WTC11 (cell line): ENCODE measurements at regions not wholly inside any gene's neighbourhood (a gene's known extent, or its start where the extent isn't known, plus 50 kb on each side); places are given as distances from the start of the nearest gene placed in this dataset.

Experiments used
- ATAC-seq: fragments of 200-7000 bp; cut with Tn5 transposase; 2 replicates; pipeline ENCODE4 v1.10.0; 2021; ENCODE audit warnings: mild to moderate bottlenecking, moderate library complexity
- CTCF ChIA-PET: fragments of 300-600 bp; sonication (Branson Sonifier 250); formaldehyde crosslinking; loops from one replicate; lab custom pipeline; 2021; ENCODE audit warnings: antibody characterized with exemption; lab: Charles Lee
- POLR2A ChIA-PET: fragments of 350-600 bp; sonication (Branson Sonifier 250); formaldehyde crosslinking; loops from one replicate; lab custom pipeline; 2021; ENCODE audit warnings: antibody characterized with exemption; lab: Charles Lee
- DNase-seq: peaks from one replicate; pipeline ENCODE4 v3.0.0; 2021; ENCODE audit warnings: low spot score
- H3K27ac Mint-ChIP-seq: 2 replicates; pipeline ENCODE4 v1.8.0; 2021; ENCODE audit warnings: mixed read lengths
- H3K27me3 Mint-ChIP-seq: 2 replicates; pipeline ENCODE4 v1.8.0; 2021; ENCODE audit warnings: low read depth, mild to moderate bottlenecking, moderate library complexity, mixed read lengths
- H3K36me3 Mint-ChIP-seq: 2 replicates; pipeline ENCODE4 v1.8.0; 2021; ENCODE audit warnings: mixed read lengths
- H3K4me1 Mint-ChIP-seq: 2 replicates; pipeline ENCODE4 v1.8.0; 2022; ENCODE audit warnings: mixed read lengths
- H3K4me3 Mint-ChIP-seq: 2 replicates; pipeline ENCODE4 v1.8.0; 2021; ENCODE audit warnings: mild to moderate bottlenecking, moderate library complexity, mixed read lengths
- H3K9me3 Mint-ChIP-seq: 2 replicates; pipeline ENCODE4 v1.8.0; 2021; ENCODE audit warnings: mixed read lengths
- ATF1 ChIP-seq: sonication (generic); formaldehyde crosslinking; IDR thresholded peaks from 2 replicates; pipeline ENCODE4 v1.8.1; 2023; ENCODE audit warnings: mild to moderate bottlenecking, moderate library complexity, missing genetic modification reagents
- ATF3 ChIP-seq: sonication (generic); formaldehyde crosslinking; conservative IDR thresholded peaks from 2 replicates; pipeline ENCODE4 v1.8.1; 2022; ENCODE audit warnings: mild to moderate bottlenecking, missing genetic modification reagents
- CBFB ChIP-seq: sonication (generic); formaldehyde crosslinking; IDR thresholded peaks from 2 replicates; pipeline ENCODE4 v1.8.1; 2022; ENCODE audit warnings: mild to moderate bottlenecking, low read depth, missing genetic modification reagents
- ETV6 ChIP-seq: sonication (generic); formaldehyde crosslinking; IDR thresholded peaks from 2 replicates; pipeline ENCODE4 v1.8.1; 2022; ENCODE audit warnings: mild to moderate bottlenecking, missing genetic modification reagents
- FOXJ3 ChIP-seq: sonication (generic); formaldehyde crosslinking; IDR thresholded peaks from 2 replicates; pipeline ENCODE4 v1.9.0; 2021; ENCODE audit warnings: missing genetic modification reagents, mild to moderate bottlenecking, borderline replicate concordance
- GRHL2 ChIP-seq: fragments of 250-450 bp; sonication (Bioruptor Pico); IDR thresholded peaks from 2 replicates; pipeline ENCODE4 v1.8.0; 2022; ENCODE audit warnings: mild to moderate bottlenecking, moderate library complexity; ENCODE audit not compliant: insufficient replicate concordance, severe bottlenecking
- HMGA2 ChIP-seq: fragments of 250-450 bp; sonication (Bioruptor Pico); IDR thresholded peaks from 2 replicates; pipeline ENCODE4 v1.4.0; 2021; ENCODE audit warnings: mild to moderate bottlenecking, moderate library complexity
- JAZF1 ChIP-seq: fragments of 250-450 bp; sonication (Bioruptor Pico); IDR thresholded peaks from 2 replicates; pipeline ENCODE4 v1.9.0; 2021; ENCODE audit warnings: moderate library complexity, mild to moderate bottlenecking, inconsistent platforms
- KAT7 ChIP-seq: sonication (generic); formaldehyde crosslinking; IDR thresholded peaks from 2 replicates; pipeline ENCODE4 v1.8.1; 2023; ENCODE audit warnings: missing genetic modification reagents, mild to moderate bottlenecking, borderline replicate concordance
- NFATC4 ChIP-seq: fragments of 250-450 bp; sonication (Bioruptor Pico); IDR thresholded peaks from 2 replicates; pipeline ENCODE4 v1.9.0; 2021; ENCODE audit warnings: mild to moderate bottlenecking
- OVOL2 ChIP-seq: fragments of 250-450 bp; sonication (Bioruptor Pico); IDR thresholded peaks from 2 replicates; pipeline ENCODE4 v1.9.0; 2021; ENCODE audit warnings: mild to moderate bottlenecking, borderline replicate concordance
- PRDM15 ChIP-seq: sonication (generic); formaldehyde crosslinking; IDR thresholded peaks from 2 replicates; pipeline ENCODE4 v1.8.0; 2022; ENCODE audit warnings: missing genetic modification reagents
- TEAD1 ChIP-seq: sonication (generic); formaldehyde crosslinking; IDR thresholded peaks from 2 replicates; pipeline ENCODE4 v1.8.0; 2022; ENCODE audit warnings: mild to moderate bottlenecking, missing genetic modification reagents
- TP53 ChIP-seq: sonication (generic); formaldehyde crosslinking; IDR thresholded peaks from 2 replicates; pipeline ENCODE4 v1.8.1; 2023; ENCODE audit warnings: mild to moderate bottlenecking, missing genetic modification reagents
- ZNF532 ChIP-seq: fragments of 250-450 bp; sonication (Bioruptor Pico); IDR thresholded peaks from 2 replicates; pipeline ENCODE4 v1.9.0; 2021; ENCODE audit warnings: mild to moderate bottlenecking, borderline replicate concordance
- TF ChIP-seq, protein P1 (sequence below): sonication (generic); formaldehyde crosslinking; IDR thresholded peaks from 2 replicates; pipeline ENCODE4 v1.8.0; 2022; ENCODE audit warnings: mild to moderate bottlenecking, missing genetic modification reagents
- TF ChIP-seq, protein P2 (sequence below): sonication (generic); formaldehyde crosslinking; IDR thresholded peaks from 2 replicates; pipeline ENCODE4 v1.8.0; 2023; ENCODE audit warnings: mild to moderate bottlenecking, missing genetic modification reagents
- TF ChIP-seq, protein P3 (sequence below): sonication (generic); formaldehyde crosslinking; IDR thresholded peaks from 2 replicates; pipeline ENCODE4 v1.8.1; 2023; ENCODE audit warnings: mild to moderate bottlenecking, missing genetic modification reagents, moderate library complexity

DNA sequence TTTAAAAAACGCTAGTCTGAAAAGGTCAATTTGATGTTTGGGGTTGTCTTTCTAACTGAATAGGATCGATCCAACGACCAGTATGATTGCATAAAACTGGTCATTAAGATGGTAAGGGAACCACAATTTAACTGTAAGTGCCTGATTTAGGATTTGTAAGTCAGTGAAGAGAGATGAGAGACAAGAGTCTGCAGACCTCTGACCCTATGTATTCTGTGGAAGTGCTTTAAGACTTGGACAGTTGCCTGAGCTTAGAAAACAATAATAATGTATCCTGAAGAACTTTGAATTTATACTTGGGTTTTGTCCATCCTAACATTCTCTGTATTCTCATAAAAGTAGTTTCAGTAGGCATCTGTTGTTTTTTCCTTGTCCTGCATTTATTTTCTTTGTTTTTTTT, 221.4 kb upstream of the SUCLG2 start:
- ATAC-seq (no peak), DNase-seq (no peak)
- Mint-ChIP-seq H3K4me1 (no peaks in the 10 kb centered on the region), H3K27me3 (no peaks in the 10 kb centered on the region), H3K4me3 (no peak overlapping the region), H3K9me3 (no peaks in the 10 kb centered on the region), H3K36me3 (no peaks in the 10 kb centered on the region), H3K27ac (no peak overlapping the region)
- ChIA-PET CTCF (no interaction called here), POLR2A (no interaction called here)
- TF ChIP-seq, protein P1, sequence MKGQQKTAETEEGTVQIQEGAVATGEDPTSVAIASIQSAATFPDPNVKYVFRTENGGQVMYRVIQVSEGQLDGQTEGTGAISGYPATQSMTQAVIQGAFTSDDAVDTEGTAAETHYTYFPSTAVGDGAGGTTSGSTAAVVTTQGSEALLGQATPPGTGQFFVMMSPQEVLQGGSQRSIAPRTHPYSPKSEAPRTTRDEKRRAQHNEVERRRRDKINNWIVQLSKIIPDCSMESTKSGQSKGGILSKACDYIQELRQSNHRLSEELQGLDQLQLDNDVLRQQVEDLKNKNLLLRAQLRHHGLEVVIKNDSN = no peak
- no peak for TF ChIP-seq TP53 (CRISPR knock-in tag)
- no peak for TF ChIP-seq TEAD1 (CRISPR knock-in tag)

- CTCF ChIA-PET = no interaction called here
- H3K36me3 Mint-ChIP-seq = no peaks in the 10 kb centered on the region
- no peaks in the 10 kb centered on the region for H3K9me3 Mint-ChIP-seq
- TF ChIP-seq, protein P1 = no peak
- TF ChIP-seq TP53 (CRISPR knock-in tag) (no peak), ATF1 (CRISPR knock-in tag) (no peak), ZNF532 (no peak), PRDM15 (no peak), JAZF1 (CRISPR knock-in tag) (no peak), CBFB (CRISPR knock-in tag) (no peak), HMGA2 (CRISPR knock-in tag) (no peak), GRHL2 (CRISPR knock-in tag) (no peak), NFATC4 (no peak), OVOL2 (CRISPR knock-in tag) (no peak), FOXJ3 (no peak), KAT7 (no peak), ATF3 (CRISPR knock-in tag) (no peak), ETV6 (CRISPR knock-in tag) (no peak)
- TF ChIP-seq, protein P2, sequence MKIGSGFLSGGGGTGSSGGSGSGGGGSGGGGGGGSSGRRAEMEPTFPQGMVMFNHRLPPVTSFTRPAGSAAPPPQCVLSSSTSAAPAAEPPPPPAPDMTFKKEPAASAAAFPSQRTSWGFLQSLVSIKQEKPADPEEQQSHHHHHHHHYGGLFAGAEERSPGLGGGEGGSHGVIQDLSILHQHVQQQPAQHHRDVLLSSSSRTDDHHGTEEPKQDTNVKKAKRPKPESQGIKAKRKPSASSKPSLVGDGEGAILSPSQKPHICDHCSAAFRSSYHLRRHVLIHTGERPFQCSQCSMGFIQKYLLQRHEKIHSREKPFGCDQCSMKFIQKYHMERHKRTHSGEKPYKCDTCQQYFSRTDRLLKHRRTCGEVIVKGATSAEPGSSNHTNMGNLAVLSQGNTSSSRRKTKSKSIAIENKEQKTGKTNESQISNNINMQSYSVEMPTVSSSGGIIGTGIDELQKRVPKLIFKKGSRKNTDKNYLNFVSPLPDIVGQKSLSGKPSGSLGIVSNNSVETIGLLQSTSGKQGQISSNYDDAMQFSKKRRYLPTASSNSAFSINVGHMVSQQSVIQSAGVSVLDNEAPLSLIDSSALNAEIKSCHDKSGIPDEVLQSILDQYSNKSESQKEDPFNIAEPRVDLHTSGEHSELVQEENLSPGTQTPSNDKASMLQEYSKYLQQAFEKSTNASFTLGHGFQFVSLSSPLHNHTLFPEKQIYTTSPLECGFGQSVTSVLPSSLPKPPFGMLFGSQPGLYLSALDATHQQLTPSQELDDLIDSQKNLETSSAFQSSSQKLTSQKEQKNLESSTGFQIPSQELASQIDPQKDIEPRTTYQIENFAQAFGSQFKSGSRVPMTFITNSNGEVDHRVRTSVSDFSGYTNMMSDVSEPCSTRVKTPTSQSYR (CRISPR knock-in tag) = no peak
- TF ChIP-seq, protein P3, sequence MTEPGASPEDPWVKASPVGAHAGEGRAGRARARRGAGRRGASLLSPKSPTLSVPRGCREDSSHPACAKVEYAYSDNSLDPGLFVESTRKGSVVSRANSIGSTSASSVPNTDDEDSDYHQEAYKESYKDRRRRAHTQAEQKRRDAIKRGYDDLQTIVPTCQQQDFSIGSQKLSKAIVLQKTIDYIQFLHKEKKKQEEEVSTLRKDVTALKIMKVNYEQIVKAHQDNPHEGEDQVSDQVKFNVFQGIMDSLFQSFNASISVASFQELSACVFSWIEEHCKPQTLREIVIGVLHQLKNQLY = no peak
- no peak for ATAC-seq
- no peaks in the 10 kb centered on the region for H3K4me1 Mint-ChIP-seq
- H3K27ac Mint-ChIP-seq = no peak overlapping the region
- no peaks in the 10 kb centered on the region for H3K27me3 Mint-ChIP-seq
- H3K4me3 Mint-ChIP-seq = no peak overlapping the region
- POLR2A ChIA-PET = no interaction called here
- DNase-seq = no peak
Measured at GRCh38 chr3:67875338-67875737, 220.9 kb upstream of the SUCLG2 start.
